NCI-H128 (cell line): ENCODE measurements at regions not wholly inside any gene's neighbourhood (a gene's known extent, or its start where the extent isn't known, plus 50 kb on each side); places are given as distances from the start of the nearest gene placed in this dataset.
"Not testable (repeated sequence)": the region's sequence is repeated elsewhere in the genome, so short reads cannot be mapped to it uniquely, and the experiment has no call there.

ENCODE experiments used
- DNase-seq: peaks from one replicate; lab custom pipeline; 2025; ENCODE audit not compliant: unreplicated experiment; lab: John Stamatoyannopoulos, UW

GRCh38 chr18:25503567-25504081 is 151.7 kb upstream of the ZNF521 start:
- no peak for DNase-seq

GRCh38 chr18:25497151-25497794 is 145.3 kb upstream of the ZNF521 start:
- no peak for DNase-seq

- DNase-seq, result no peak
Measured at GRCh38 chr18:25496544-25496943, 144.6 kb upstream of the ZNF521 start.

GRCh38 chr18:25495606-25496005 is 143.6 kb upstream of the ZNF521 start:
- no peak for DNase-seq

GRCh38 chr18:25494888-25495287 is 142.9 kb upstream of the ZNF521 start:
- DNase-seq, result no peak

GRCh38 chr18:25493401-25493800 is 141.4 kb upstream of the ZNF521 start:
- no peak for DNase-seq

- no peak for DNase-seq
Measured at GRCh38 chr18:25490316-25490715, 138.3 kb upstream of the ZNF521 start.

- DNase-seq, result no peak
Measured at GRCh38 chr18:25473008-25473407, 121.0 kb upstream of the ZNF521 start.

GRCh38 chr18:25470756-25471524 is 119.0 kb upstream of the ZNF521 start:
- not testable (repeated sequence) for DNase-seq

- DNase-seq, result no peak
Measured at GRCh38 chr18:25470062-25470461, 118.1 kb upstream of the ZNF521 start.

- no peak for DNase-seq
Measured at GRCh38 chr18:25469489-25469888, 117.5 kb upstream of the ZNF521 start.

GRCh38 chr18:25467226-25467987 is 115.4 kb upstream of the ZNF521 start:
- no peak for DNase-seq

GRCh38 chr18:25465152-25465732 is 113.3 kb upstream of the ZNF521 start:
- no peak for DNase-seq

- no peak for DNase-seq
Measured at GRCh38 chr18:25464227-25464626, 112.3 kb upstream of the ZNF521 start.

- no peak for DNase-seq
Measured at GRCh38 chr18:25463726-25464125, 111.8 kb upstream of the ZNF521 start.

- no peak for DNase-seq
Measured at GRCh38 chr18:25459814-25460213, 107.8 kb upstream of the ZNF521 start.

GRCh38 chr18:25457601-25458000 is 105.6 kb upstream of the ZNF521 start:
- DNase-seq, result no peak

- DNase-seq, result no peak
Measured at GRCh38 chr18:25457126-25457525, 105.2 kb upstream of the ZNF521 start.

GRCh38 chr18:25456334-25457010 is 104.5 kb upstream of the ZNF521 start:
- no peak for DNase-seq

GRCh38 chr18:25455646-25456045 is 103.7 kb upstream of the ZNF521 start:
- DNase-seq, result no peak

- DNase-seq, result no peak
Measured at GRCh38 chr18:25455159-25455558, 103.2 kb upstream of the ZNF521 start.
